Nephron progenitor cell (in vitro differentiated cells): ENCODE measurements at regions not wholly inside any gene's neighbourhood (a gene's known extent, or its start where the extent isn't known, plus 50 kb on each side); places are given as distances from the start of the nearest gene placed in this dataset.

ENCODE experiments used
- DNase-seq: peaks from one replicate; pipeline ENCODE4 v3.0.0; 2021
- H3K27ac Mint-ChIP-seq: 2 replicates; pipeline ENCODE4 v1.8.0; 2021; ENCODE audit warnings: mild to moderate bottlenecking, moderate library complexity, mixed read lengths
- H3K27me3 Mint-ChIP-seq: 2 replicates; pipeline ENCODE4 v1.8.0; 2021; ENCODE audit warnings: mild to moderate bottlenecking, low read depth, mixed read lengths; ENCODE audit not compliant: poor library complexity
- H3K36me3 Mint-ChIP-seq: 2 replicates; pipeline ENCODE4 v1.8.0; 2021; ENCODE audit warnings: low read depth, mixed read lengths
- H3K4me1 Mint-ChIP-seq: 2 replicates; pipeline ENCODE4 v1.8.0; 2021; ENCODE audit warnings: mixed read lengths
- H3K4me3 Mint-ChIP-seq: 2 replicates; pipeline ENCODE4 v1.8.0; 2021; ENCODE audit warnings: mild to moderate bottlenecking, moderate library complexity, mixed read lengths
- H3K9me3 Mint-ChIP-seq: 2 replicates; pipeline ENCODE4 v1.8.0; 2021; ENCODE audit warnings: mild to moderate bottlenecking, moderate library complexity, mixed read lengths
- CTCF ChIP-seq: fragments of 200-600 bp; sonication (generic); IDR thresholded peaks from 2 replicates; pipeline ENCODE4 v1.5.0; 2021; ENCODE audit warnings: antibody characterized with exemption

- no peaks in the 10 kb centered on the region for H3K27me3 Mint-ChIP-seq
- H3K36me3 Mint-ChIP-seq = no peaks in the 10 kb centered on the region
- H3K9me3 Mint-ChIP-seq = no peaks in the 10 kb centered on the region
- H3K27ac Mint-ChIP-seq = no peak overlapping the region
- H3K4me1 Mint-ChIP-seq = no peaks in the 10 kb centered on the region
- DNase-seq = no peak
- no peak overlapping the region for H3K4me3 Mint-ChIP-seq
- no peak for TF ChIP-seq CTCF
Observed at GRCh38 chr1:82807563-82807962, 1006.8 kb downstream of the ADGRL2 start.

- TF ChIP-seq CTCF = no peak
- Mint-ChIP-seq H3K27me3 (peaks cover 4% of the 10 kb centered on the region), H3K27ac (no peak overlapping the region), H3K9me3 (no peaks in the 10 kb centered on the region), H3K36me3 (no peaks in the 10 kb centered on the region), H3K4me1 (no peaks in the 10 kb centered on the region), H3K4me3 (no peak overlapping the region)
- no peak for DNase-seq
Observed at GRCh38 chr1:82806133-82806532, 1005.4 kb downstream of the ADGRL2 start.

DNA sequence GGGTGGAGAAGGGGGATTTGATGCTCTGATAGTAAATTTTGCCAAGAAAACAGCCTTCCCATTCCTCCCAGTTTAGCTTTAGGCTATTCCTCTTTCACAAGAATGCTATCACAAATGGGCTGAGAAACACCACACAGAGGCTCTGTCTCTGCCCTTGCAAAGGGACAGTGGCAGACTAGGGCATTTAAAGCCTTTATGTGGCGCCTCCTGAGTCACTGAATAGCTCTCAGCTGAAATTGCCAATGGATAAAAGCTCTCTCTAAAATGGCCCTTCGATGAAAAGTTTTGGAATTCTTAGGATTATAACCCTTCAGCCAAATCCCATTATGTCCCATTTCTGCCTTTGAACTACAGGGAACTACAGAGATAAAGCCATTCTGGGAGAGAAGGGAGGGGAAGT is 1000.4 kb downstream of the ADGRL2 start:
- no peak overlapping the region for H3K4me3 Mint-ChIP-seq
- no peaks in the 10 kb centered on the region for H3K4me1 Mint-ChIP-seq
- no peak for TF ChIP-seq CTCF
- H3K27ac Mint-ChIP-seq = no peak overlapping the region
- H3K27me3 Mint-ChIP-seq = peaks cover 4% of the 10 kb centered on the region
- H3K36me3 Mint-ChIP-seq = no peaks in the 10 kb centered on the region
- no peak for DNase-seq
- no peaks in the 10 kb centered on the region for H3K9me3 Mint-ChIP-seq

DNA sequence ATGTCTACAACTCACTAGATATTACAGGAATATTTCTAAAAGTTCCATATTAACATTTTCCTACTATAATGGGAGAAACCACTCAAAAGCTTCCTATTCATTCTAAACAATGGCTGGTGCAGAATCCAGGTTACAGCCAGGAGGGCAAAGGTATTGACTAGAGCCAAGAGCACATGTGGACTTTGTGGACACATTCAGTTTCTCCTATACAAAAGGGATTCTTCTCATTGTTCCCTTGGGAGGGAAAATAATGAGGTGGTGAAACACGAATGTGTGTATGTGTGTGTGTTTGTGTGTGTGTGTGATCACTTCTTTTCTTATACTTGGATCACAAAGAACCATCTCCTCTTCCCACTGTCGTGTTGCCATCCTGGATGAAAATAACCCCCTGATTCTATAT is 1000.0 kb downstream of the ADGRL2 start:
- Mint-ChIP-seq H3K9me3 (no peaks in the 10 kb centered on the region), H3K4me3 (no peak overlapping the region), H3K4me1 (no peaks in the 10 kb centered on the region), H3K27me3 (peaks cover 4% of the 10 kb centered on the region), H3K36me3 (no peaks in the 10 kb centered on the region), H3K27ac (no peak overlapping the region)
- DNase-seq = no peak
- no peak for TF ChIP-seq CTCF

- no peaks in the 10 kb centered on the region for H3K9me3 Mint-ChIP-seq
- DNase-seq = no peak
- H3K36me3 Mint-ChIP-seq = no peaks in the 10 kb centered on the region
- TF ChIP-seq CTCF = no peak
- no peak overlapping the region for H3K27ac Mint-ChIP-seq
- no peaks in the 10 kb centered on the region for H3K4me1 Mint-ChIP-seq
- H3K27me3 Mint-ChIP-seq = peaks cover 4% of the 10 kb centered on the region
- no peak overlapping the region for H3K4me3 Mint-ChIP-seq
Observed at GRCh38 chr1:82799261-82799660, 998.5 kb downstream of the ADGRL2 start.

DNA sequence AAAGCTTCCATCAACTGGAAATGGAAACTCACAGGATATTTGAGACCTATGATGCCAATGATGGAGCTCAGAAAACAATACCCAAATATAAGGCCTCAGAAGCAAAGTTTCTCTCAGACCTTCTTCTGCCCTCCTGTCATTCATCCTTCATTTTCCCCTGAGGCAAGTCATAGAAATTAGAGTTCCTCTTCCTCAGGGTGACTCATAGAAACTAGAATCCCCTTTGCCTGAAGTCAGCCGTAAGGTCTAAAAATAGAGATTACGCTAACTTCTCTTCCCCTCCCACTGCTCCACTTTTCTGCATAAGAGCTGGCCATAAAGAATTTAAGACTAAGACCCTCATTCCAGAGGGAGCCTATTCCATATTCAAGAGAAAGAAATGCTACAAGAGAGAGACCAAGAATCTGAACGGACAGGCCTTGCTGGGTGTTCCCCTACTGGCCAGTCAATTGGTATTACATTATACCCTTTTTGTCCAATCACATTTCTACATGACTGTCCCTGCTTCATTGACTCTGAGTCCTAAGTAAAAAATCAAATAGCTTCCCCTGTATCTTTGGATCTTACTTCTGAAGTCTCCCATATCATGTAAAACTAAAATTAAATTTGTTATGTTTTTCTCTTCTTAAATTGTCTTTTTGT is 994.9 kb downstream of the ADGRL2 start:
- H3K9me3 Mint-ChIP-seq = peaks cover 4% of the 10 kb centered on the region
- no peaks in the 10 kb centered on the region for H3K36me3 Mint-ChIP-seq
- no peak for TF ChIP-seq CTCF
- H3K4me1 Mint-ChIP-seq = peaks cover 11% of the 10 kb centered on the region
- peaks cover 3% of the 10 kb centered on the region for H3K27me3 Mint-ChIP-seq
- no peak for DNase-seq
- H3K27ac Mint-ChIP-seq = no peak overlapping the region
- no peak overlapping the region for H3K4me3 Mint-ChIP-seq
